COR-L47 (cell line): ENCODE measurements at regions not wholly inside any gene's neighbourhood (a gene's known extent, or its start where the extent isn't known, plus 50 kb on each side); places are given as distances from the start of the nearest gene placed in this dataset.
"Not testable (repeated sequence)": the region's sequence is repeated elsewhere in the genome, so short reads cannot be mapped to it uniquely, and the experiment has no call there.

Source experiments
- DNase-seq: peaks from one replicate; lab custom pipeline; 2025; lab: John Stamatoyannopoulos, UW

DNA sequence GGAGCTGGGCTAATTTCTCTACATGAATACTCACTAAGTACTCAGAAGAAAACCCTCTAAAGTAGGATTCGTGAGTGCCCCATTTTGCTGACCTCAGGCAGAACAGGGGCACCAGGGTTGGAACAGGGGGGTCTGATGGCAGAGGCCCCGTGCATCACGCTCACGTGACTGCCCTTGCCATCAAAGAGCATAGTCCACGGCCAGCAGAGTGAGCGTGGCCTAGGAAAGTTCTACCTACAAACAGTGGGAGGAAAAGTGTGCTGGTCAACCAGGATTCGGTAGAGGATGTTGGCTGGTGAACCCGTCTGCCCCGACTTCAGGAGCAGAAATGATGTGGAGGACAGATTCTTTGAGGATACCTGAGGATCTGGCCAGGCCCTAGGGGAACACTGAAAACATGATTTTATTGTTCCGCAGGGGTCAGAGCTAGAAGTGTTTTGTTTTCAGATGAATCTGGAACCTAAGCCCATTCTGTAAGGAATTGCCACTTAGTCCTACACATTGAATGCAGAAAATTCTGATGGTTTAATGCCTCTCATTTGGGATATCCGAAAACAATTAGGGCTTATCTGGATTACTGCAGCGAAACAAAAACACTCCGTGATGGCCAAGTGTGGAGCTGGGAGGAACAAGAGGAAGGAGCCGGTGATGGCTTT, 138.8 kb upstream of the SHH start:
- DNase-seq = no peak

DNA sequence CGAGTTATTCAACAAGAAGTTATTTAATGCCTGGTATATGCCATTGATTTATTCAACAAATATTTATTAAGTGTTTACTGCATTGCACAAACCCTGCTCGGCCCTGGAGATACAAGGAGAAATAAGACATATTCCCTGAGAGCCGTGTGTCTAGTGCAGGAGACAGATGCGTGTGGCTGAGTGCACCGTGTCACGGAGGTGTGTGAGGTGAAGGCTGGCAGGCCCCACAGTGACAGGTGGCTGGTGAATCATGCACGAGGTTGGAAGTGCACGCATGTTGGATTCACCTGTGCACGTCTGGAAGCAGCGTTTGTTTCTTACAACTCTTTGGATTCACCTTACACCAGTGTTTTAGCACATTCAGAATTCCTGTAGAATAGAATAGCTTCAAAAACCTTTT, 136.6 kb upstream of the SHH start:
- no peak for DNase-seq

DNA sequence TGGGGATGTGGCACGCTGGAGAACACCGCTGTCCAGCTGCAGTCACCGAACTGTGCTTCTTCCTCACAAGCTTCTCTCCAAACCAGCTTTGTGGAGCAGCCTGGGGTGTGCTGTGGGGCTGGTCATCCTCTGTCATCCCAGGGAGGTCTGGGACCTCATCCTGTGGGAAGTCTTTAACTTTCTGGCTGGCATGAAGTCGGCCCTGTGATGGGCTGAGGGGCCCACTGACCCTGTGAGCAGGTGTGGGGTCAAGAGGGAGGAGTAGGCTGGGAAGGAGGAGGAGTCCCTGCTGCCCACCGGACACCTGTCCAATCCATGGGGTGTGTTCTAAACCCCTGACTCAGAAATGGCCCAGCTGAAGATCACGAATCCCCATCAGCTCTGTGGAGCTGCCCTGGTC, 136.2 kb upstream of the SHH start:
- DNase-seq = no peak

GRCh38 chr7:155947051-155947450, 134.8 kb upstream of the SHH start:
- DNase-seq = no peak

DNA sequence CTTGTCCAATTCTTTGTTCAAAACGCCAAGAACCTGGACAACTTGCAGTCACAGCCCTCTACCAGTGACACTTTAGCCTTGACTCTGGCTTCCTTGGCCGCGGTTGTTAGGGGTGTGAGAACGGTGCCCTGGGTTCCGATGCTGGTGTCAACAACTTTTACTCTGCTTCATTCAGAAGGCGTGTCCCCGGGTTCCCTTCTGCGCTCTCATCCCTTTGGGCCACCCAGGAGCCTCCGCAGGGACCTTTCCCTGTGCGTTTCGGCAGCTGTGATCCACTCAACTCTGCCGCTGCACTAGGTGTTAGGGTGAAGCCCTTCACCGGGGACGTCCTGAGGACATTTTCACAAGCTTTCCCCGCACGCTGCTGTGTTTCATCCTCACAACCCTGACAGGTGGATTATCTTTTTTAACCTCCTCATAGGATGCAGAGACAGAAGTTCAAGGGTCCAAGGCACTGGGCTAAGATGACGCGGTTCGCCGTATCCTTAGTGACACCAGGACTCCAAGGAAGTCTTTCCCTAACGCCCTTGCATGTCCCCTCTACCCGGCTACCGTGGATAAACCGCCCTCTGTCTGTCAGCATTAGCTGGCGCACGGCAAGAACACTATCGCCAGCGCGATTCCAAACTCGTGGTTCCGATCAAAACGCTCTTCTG, 133.5 kb upstream of the SHH start:
- DNase-seq = no peak

DNA sequence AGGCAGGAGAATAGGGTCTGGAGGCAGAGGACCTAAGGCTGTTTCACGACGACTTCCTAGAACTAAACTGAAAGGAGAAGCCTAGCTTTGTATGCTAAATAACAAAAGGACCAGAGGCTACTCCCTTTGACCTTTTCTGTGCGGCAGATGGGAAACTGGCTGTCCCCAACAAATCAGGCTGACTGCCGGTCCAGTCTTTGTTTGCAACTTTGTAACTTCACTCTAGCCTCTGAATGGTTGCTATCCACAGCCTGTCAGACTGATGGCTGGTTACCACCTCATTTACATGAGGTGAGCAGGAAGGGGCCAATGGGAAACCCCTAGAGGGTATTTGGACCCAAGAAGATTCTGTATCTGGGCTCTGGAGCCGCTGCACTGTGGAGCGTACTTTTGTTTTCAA, 132.6 kb upstream of the SHH start:
- DNase-seq = no peak

- DNase-seq = no peak
These were observed 131.1 kb upstream of the SHH start for GRCh38 chr7:155943251-155943899.

DNA sequence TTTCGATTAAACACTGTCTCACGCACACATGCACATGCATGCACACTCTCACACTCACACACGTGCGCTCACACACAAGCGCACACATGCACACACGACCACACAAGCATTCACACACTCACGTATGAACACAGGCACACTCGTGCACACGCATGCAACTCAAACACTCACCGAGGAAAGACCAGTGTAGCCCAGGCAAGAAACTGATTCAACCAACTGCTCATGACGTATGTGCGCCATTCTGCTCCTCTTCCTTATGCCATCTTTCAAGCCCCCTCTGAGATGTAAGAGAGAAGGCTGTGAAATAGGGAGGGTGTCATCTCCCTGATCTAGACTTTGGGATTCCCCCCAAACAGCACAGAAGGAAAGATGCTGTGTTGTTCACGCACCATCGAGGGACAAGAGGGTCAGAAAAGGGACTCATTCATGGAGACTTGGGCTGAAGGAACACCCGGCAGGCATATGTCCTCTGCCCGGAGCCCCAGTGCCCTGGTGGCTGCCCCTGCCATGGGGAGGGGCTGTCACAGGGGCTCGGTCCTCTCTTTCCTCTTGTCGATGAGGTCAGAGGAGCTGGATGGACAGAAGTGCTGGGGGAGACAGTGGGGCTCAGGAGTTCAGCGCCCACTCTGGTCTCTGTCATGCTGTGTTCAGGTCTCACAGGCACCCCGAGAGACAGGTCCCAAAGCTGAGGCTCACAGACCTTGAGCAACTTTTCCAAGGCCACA, 130.1 kb upstream of the SHH start:
- no peak for DNase-seq

DNA sequence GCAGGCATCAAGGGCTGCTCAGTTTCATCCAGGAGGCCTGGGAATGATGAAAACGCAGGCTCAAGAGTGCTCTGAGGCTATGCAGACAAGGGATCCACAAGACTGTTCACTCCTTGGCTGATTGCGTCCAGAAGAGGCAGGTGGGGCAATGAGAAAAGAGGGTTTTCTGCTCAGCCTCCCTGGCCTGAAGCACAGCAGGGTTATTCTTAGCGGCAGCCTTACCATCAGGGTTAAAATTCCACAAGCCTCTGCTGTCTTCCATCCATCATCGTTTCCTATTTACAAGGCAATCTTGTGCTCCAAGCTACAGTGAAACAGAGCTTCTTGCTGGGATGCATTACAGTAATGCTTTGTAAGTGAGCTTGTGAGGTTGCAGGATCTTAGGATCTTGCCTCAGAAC, 129.4 kb upstream of the SHH start:
- DNase-seq = no peak

DNA sequence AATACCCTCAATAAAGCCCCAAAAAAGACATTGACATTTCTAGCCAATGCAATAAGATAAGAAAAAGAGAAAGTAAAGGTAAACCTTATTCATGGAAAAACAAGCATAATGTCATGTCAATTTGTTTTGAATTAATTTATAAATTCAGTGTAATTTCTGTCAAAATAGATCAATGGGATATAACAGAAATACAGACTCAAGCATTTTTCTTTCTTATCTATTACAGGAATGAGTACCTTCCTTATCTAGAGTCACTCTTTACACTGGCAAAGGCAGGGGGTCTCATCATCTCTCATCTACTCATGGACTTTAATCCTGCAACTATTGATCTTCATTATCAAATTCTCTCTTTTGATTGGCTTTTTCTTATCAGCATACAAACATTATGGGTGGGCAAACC, 127.1 kb upstream of the SHH start:
- no peak for DNase-seq

GRCh38 chr7:155938129-155938528, 125.9 kb upstream of the SHH start:
- DNase-seq = no peak

DNA sequence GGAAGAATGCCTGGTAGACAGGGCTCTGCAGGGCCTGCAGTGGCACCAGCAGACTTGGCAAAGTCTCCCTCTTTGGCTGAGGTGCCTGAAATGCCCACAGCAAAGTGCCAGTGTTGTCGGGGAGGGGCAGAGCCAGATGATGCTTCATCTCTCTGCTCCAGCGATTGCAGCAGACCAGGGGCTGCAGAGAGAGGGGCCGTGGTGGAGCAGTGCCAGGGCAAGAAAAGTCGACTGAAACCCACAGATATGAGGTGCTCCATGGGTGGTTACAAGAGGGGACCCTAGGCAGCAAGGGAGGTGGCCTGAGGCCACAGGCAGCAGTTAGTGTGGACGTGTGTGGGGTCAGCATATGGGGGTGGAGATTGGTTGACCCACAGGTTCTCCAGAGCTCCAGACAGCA, 123.5 kb upstream of the SHH start:
- no peak for DNase-seq

DNA sequence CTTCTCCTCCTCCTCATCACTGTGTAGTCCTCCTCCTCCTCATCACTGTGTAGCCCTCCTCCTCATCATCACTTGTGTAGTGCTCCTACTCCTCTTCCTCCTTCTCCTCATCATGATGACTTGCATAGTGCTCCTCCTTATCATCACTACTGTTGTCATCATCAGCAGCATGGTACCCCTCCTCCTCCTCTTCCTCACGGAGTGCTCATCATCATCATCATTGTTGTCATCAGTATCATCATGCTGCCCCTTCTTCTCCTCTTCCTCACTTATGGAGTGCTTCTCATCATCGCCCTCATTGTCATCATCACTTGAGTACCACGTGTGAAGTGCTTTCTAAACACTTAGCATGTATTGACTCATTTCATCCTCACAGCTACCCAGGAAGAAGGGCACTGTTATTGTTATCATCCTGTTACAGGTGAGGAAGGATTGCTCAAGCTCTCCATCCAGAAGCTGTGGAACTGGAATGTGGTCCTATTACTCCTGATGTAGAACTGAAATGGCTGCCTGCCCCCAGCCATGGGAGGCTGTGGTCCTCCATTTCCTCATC, 122.8 kb upstream of the SHH start:
- no peak for DNase-seq

- not testable (repeated sequence) for DNase-seq
These were observed 120.1 kb upstream of the SHH start for GRCh38 chr7:155932324-155932723.

DNA sequence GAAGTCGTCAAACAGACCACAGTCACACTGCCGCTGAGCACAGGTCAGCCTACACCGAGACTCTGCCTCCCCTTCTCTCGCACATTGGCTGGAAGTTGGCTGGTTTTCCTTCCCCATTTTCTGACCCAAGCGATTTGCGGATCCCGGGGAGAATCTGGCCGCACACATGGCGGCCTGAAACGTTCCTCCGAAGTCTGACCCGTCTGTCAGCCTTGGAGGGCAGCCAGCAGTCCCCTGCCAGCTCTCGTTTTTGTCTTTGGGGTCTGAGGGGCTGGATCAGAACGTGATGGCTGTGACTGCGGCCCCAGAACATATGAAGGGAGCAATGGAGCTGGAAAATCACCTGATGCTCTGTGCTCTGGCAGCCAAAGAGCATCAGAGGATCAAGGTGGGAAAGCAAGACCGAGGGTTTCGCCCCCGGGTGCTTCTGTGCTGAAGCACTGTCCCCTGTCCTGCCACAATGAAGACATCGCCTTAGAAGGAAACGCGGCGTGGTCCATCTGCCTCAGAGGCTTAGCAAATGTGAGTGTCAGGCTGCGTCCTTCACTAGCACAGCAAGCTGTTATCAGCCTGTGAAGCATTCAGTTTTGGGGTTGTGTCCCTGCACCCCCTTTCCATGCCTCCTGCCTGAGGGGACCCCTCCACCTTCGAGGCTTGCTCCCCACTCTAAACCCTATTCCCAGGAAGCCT, 119.3 kb upstream of the SHH start:
- no peak for DNase-seq

- no peak for DNase-seq
These were observed 118.3 kb upstream of the SHH start for GRCh38 chr7:155930527-155930926.

- DNase-seq = no peak
These were observed 117.8 kb upstream of the SHH start for GRCh38 chr7:155930061-155930460.

- no peak for DNase-seq
These were observed 116.3 kb upstream of the SHH start for GRCh38 chr7:155928583-155928982.

- no peak for DNase-seq
These were observed 115.6 kb upstream of the SHH start for GRCh38 chr7:155927905-155928304.

DNA sequence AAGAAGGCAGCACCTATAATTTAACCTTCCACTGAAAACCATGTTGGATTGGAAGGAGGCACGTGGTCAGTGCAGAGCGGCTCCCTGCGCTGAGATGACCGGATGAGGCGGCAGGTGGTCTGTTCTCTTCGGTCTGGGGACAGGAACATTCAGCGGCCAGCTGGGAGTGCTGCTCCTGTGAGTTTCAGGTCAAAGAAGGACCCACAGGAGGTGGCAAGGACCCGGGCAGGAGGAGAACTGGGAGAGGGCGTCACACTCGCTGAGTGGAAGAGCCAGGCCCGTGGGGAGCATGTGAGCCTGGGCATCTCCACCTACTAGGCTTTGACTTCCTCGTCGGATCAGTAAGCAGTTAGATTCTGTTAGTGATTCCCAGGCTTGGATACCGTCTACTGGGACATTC, 113.4 kb upstream of the SHH start:
- no peak for DNase-seq

- DNase-seq = peak; percentile 10
These were observed 110.0 kb upstream of the SHH start for GRCh38 chr7:155922067-155922816.

DNA sequence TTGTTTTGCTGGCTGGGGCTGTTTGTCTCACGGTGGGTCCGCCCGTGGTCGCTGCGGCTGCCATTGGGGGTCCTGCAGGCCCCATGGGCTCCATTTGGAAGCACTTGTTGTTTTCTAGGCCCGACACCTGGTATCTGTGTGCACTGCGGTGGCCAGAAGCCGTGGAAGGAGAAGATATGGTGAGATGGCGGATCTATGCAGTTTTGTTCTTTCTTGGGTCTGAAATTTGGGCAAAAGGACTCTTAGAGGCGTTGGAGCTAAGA, 109.5 kb upstream of the SHH start:
- DNase-seq = no peak
